GM12865 (cell line): ENCODE measurements at regions not wholly inside any gene's neighbourhood (a gene's known extent, or its start where the extent isn't known, plus 50 kb on each side); places are given as distances from the start of the nearest gene placed in this dataset.

Experiments used
- DNase-seq: peaks from one replicate; pipeline ENCODE4 v3.0.0; 2010; ENCODE audit warnings: low read depth
- H3K4me3 ChIP-seq: 2 replicates; pipeline ENCODE4 v1.5.1; 2011; ENCODE audit warnings: mild to moderate bottlenecking, low read depth, low read length, control low read depth
- CTCF ChIP-seq: IDR thresholded peaks from 2 replicates; pipeline ENCODE4 v1.5.1; 2011; ENCODE audit warnings: low read length, control low read depth, low read depth, inconsistent platforms; ENCODE audit not compliant: insufficient read depth; ENCODE audit errors: missing control alignments

- no peak for TF ChIP-seq CTCF
- DNase-seq: no peak
- no peak overlapping the region for H3K4me3 ChIP-seq
Observed at GRCh38 chrX:39894683-39895082, 203.1 kb downstream of the BCOR start.

GRCh38 chrX:39895218-39896110, 202.3 kb downstream of the BCOR start:
- no peak for DNase-seq
- no peak for TF ChIP-seq CTCF
- no peak overlapping the region for H3K4me3 ChIP-seq

GRCh38 chrX:39896951-39897740, 200.6 kb downstream of the BCOR start:
- TF ChIP-seq CTCF: no peak
- no peak for DNase-seq
- H3K4me3 ChIP-seq: no peak overlapping the region

GRCh38 chrX:39897741-39898097, 200.0 kb downstream of the BCOR start:
- no peak for DNase-seq
- no peak overlapping the region for H3K4me3 ChIP-seq
- no peak for TF ChIP-seq CTCF

- DNase-seq: no peak
- no peak overlapping the region for H3K4me3 ChIP-seq
- no peak for TF ChIP-seq CTCF
Observed at GRCh38 chrX:39898147-39898546, 199.6 kb downstream of the BCOR start.

GRCh38 chrX:39899059-39899458, 198.7 kb downstream of the BCOR start:
- TF ChIP-seq CTCF: no peak
- no peak overlapping the region for H3K4me3 ChIP-seq
- DNase-seq: no peak
